ENCODE measurements at regions not wholly inside any gene's neighbourhood (a gene's known extent, or its start where the extent isn't known, plus 50 kb on each side); places are given as distances from the start of the nearest gene placed in this dataset.

DNA sequence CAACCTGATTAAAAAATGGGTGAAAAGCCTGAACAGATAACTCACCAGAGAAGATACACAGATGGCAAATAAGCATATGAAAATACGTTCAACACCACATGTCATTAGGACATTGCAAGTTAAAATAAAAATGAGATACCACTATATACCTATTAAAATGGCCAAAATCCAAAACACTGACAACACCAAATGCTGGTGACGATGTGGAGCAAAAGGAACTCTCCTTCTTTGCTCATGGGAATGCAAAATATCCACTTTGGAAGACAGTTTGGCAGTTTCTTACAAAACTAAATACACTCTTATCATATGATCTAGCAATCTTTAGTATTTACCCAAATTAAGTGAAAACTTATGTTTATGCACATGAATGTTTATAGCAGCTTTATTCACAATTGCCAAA lies 100.5 kb upstream of the ARID1B start:
- no peak for TF ChIP-seq GATA2 (IDR thresholded peaks at IDR 0.05; ENCODE audit: low read depth, low read length)
- no peak for TF ChIP-seq GATA3 (IDR thresholded peaks at IDR 0.05; ENCODE audit: low read depth, low read length)

DNA sequence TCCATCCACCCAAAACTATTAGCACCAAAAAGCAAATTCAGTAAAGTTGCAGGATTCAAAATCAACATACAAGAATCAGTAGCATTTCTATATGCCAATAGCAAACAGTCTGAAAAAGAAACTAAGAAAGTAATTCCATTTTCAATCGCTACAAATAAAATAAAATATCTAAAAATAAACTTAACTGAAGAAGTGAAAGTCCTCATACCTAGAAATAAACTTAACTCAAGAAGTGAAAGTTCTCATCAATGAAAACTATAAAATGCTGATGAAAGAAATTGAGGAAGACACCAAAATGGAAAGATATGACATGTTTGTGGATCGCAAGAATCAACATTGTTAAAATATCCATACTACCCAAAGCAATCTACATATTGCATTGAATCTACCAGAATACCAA lies 103.0 kb upstream of the ARID1B start:
- TF ChIP-seq GATA2 (IDR thresholded peaks at IDR 0.05; ENCODE audit: low read depth, low read length): no peak
- no peak for TF ChIP-seq GATA3 (IDR thresholded peaks at IDR 0.05; ENCODE audit: low read depth, low read length)

DNA sequence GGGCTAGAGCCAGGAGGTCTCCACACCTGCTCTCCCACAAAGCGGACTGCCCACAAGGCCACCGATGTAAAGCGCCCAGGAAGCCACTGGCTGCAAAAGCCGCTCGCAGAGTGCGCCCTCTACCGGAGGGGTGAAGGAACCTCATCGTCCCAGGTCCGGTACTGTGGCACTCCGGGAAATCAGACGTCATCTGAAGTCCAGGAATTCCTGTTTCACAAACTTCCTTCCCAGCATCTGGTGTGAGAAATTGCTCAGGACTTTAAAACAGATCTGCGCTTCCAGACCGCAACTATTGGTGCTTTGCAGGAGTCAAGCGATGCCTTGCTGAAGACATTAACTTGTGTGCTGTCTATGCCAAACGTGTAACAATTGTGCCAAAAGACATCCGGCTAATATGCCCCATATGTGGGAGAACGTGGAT lies 115.1 kb upstream of the ARID1B start:
- TF ChIP-seq GATA2 (IDR thresholded peaks at IDR 0.05; ENCODE audit: low read depth, low read length) (no peak), GATA3 (IDR thresholded peaks at IDR 0.05; ENCODE audit: low read depth, low read length) (no peak)

DNA sequence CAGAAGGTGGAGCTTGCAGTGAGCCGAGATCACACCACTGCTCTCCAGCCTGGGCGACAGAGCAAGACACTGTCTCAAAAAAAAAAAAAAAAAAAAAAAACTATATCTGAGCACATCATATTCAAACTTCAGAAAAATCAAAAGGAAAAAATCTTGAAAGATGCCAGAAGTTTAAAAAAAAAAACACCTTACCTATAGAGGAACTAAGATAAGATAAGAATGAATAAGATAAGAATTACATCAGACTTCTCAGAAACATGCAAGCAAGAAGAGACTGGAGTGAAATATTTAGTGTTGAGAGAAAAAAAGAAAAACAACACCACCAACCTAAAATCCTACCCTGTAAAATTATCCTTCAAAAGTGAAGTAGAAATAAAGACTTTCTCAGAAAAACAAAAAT lies 116.8 kb upstream of the ARID1B start:
- no peak for TF ChIP-seq GATA3 (IDR thresholded peaks at IDR 0.05; ENCODE audit: low read depth, low read length)

DNA sequence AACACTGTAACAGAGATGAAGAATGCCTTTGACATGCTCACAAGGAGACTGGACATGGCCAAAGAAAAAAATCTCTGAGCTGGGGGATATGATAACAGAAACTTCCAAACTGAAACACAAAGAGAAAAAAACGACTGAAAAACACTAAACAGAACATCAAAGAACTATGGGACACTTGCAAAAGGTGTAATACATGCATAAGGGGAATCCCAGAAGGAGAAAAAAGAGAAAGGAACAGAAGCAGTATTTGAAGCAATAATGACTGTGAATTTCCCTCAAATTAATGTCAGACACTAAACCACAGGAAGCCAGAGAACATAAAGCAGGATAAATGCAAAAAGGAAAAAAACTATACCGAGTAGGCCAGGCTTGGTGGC lies 117.4 kb upstream of the ARID1B start:
- TF ChIP-seq GATA2 (IDR thresholded peaks at IDR 0.05; ENCODE audit: low read depth, low read length) (no peak), GATA3 (IDR thresholded peaks at IDR 0.05; ENCODE audit: low read depth, low read length) (no peak)

DNA sequence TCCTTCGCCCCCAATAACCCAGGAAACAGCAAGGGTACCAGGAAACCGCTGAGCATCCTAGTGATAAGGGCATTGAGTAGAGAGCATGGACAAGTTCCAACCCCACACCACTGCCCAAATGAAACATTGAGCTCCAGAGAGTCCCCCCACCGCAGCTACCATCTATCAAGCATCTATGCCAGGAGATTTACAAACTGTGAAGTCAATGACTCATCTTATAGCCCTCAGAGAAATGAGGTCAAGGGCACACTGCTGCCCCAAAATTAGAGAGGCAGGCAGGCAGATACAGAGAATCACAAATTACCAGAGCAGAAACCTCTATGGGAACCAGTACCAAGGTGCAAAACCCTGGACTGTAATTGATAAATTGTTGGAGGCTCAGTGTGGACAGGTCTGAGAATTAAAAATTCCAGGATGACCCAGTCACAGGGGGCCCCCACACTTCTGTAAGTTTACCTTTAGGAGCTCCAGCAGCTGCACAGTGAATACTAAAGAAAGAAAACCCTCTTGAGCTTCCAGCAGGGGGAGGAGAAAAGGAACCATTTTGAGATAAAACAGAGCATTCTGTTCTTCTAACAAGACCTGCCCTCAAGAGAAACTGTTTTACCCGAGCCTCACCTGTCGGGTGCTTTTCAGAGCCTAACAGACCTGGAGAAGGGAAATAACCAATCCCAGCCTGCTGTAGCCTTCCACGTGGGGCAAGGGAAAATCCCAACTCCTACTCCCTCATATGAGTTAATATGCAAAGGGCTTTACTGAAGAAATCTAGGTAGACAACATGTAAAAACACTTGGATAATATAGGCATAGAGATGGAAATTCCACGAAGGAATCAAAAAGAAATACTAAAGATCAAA lies 118.0 kb upstream of the ARID1B start:
- TF ChIP-seq GATA2 (IDR thresholded peaks at IDR 0.05; ENCODE audit: low read depth, low read length) (no peak), GATA3 (IDR thresholded peaks at IDR 0.05; ENCODE audit: low read depth, low read length) (no peak)

DNA sequence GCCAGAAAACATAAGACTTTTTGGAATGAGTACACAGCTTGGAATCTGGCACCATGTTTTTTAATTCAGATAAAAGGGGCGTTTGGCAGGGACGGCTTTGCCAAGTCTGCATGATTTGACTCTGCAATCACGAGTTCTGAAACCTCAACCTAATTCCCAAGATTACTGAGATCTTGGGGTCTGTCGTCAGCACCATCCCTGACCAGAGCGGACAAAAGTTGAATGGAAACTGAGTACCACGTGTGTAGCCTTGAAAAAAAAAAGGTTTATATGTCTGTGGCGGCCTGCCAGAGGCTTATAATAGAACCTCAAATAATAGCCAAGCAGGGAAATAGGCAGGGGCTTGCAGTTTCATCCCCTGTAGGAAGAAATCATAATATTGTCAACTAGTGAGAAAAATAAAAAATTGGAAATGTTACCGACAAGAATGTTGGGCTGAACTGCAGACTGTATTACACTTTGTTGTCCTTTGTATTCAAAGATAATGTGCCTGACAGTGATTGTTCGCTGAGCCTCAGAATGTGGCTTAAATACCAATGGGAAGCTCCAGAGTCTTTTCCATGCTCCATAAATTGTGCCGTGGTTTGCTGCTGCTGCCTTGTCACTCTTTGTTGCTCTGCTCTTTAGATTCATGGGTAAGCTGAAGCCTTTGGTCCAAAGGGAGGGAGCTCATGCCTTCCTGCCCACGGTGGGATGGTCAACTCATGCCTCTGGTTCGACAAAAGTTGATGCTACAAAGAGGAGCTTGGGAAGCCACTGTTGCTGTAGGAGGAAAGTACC lies 118.8 kb upstream of the ARID1B start:
- TF ChIP-seq GATA2 (IDR thresholded peaks at IDR 0.05; ENCODE audit: low read depth, low read length): no peak
- TF ChIP-seq GATA3 (IDR thresholded peaks at IDR 0.05; ENCODE audit: low read depth, low read length): no peak

DNA sequence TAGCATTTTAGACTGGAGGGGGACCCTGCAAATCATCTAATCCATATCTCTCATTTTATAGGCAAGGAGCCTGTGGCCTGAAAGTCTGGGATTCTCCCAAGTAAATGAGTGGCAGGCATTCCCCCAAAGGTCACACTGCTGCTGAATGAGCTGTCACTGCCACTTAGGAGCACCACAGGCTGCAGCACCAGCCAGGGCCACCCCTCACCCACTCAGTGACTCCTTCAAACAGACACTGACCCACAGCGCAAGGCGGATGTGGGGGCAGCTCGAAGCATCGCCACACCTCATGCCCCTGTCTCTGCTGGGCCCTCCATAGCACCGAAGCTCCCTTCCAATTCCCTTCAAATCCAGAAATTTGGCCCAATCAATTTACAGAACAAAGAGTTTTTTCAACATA lies 119.9 kb upstream of the ARID1B start:
- no peak for TF ChIP-seq GATA3 (IDR thresholded peaks at IDR 0.05; ENCODE audit: low read depth, low read length)
- no peak for TF ChIP-seq GATA2 (IDR thresholded peaks at IDR 0.05; ENCODE audit: low read depth, low read length)

DNA sequence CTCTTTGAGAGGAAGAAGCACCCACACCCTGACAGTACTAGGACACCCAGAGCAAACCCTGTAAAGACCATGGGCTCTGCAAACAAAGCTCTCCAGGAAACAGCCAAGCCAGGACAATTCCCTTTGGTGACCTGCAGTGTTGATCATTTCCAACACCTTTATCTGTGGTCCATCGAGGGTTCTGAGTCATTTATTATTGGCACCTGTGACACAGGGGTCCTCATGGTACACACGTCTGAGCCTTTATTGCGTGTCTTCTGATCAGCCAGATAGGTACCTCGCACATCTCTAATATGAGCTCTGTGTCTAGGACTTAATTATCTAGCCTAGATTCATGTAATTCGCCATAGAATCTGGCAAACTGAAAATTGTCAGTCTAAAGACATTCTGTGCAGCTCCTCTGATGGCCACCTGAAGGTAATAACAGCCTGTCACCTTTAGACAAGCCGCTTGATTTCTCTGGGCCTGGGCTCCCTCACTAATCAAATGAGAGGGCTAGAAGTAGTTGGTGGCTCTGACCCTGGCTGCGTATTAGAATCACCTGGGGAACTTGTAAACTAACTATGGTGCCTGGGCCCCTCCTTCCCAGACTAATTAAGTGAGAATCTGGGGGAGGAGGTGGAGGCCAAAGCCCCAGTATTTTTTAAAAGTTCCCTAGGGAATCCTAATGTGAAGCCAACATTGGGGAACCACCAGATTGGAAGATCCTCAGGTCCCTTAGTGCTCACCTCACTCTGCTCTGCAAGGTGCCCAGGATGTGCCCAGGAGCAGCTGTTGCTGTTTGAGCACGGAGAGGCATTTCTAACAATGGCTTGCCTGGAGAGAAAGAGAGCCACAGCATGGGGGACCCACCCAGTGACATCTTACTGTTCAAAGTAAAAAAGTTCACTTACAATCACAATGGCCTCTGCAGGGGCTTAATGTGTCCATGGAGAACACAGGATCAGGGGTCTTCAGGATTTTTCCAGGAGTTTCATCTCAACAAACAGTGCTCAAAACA lies 122.0 kb upstream of the ARID1B start:
- TF ChIP-seq GATA2 (IDR thresholded peaks at IDR 0.05; ENCODE audit: low read depth, low read length) (no peak), GATA3 (IDR thresholded peaks at IDR 0.05; ENCODE audit: low read depth, low read length) (no peak)

DNA sequence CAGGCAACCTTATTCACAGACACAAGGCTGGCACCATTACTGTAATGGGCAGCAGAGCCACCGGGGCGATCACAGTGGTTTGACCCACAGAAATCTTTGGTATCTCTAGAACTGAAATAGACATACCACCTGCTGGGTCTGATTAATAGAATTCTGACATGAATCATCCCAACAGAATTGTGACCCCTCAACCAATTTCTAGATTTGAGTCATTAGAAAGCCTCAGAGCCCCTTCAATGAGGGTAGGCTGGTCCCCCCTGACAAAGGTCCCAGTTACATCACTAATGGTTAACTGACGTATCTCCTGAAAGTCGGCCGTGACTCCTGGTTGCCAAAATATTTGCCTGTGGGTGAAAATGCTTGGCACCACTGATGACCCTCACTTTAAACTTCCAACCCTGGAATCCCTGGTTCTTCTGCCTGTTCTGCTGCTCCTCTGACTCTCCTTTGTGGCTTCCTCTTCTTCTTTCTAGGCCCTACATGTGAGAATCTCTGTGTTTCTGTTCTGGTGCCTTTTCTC lies 124.9 kb upstream of the ARID1B start:
- TF ChIP-seq GATA3 (IDR thresholded peaks at IDR 0.05; ENCODE audit: low read depth, low read length): no peak
- TF ChIP-seq GATA2 (IDR thresholded peaks at IDR 0.05; ENCODE audit: low read depth, low read length): no peak

DNA sequence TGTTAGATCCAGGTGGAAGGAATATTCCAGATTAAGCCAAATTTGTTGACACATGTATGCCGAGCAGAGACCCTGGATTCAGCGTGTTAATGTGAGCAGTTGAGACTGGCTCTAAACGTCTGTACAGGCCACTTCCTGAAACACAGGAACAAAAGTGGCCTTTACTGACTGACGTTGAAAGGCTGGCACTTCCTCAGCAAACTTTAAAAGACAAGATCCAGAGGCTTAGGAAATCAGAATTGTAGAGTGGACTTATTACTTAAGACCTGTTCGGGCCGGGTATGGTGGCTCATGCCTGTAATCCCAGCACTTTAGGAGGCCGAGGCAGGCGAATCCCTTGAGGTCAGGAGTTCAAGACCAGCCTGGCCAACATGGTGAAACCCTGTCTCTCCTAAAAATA lies 125.7 kb upstream of the ARID1B start:
- TF ChIP-seq GATA3 (IDR thresholded peaks at IDR 0.05; ENCODE audit: low read depth, low read length): no peak
- TF ChIP-seq GATA2 (IDR thresholded peaks at IDR 0.05; ENCODE audit: low read depth, low read length): no peak

DNA sequence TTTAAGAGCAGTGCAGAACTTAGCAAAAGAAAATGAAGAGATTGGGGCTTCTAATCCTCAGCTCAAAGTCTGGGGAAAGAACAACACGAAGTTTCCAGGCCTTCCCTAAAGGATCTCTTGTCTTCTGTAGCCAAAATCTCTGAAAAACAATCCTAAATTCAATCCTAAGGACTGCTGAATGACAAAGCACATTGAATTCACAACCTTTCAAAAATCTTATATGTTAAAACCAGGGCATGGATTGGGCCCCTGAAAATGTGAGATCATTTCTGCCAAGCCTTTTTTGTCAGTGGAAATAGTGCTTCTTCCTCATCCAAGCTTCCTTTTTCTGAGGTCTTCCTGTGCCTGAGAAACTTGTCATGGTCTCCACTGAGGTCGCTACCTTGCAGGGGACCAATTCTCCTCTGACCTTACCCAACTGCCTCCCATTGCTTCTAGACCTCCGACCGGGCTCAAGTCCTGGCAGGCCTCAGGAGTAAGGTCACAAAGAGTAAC lies 126.2 kb upstream of the ARID1B start:
- TF ChIP-seq GATA2 (IDR thresholded peaks at IDR 0.05; ENCODE audit: low read depth, low read length): no peak
- no peak for TF ChIP-seq GATA3 (IDR thresholded peaks at IDR 0.05; ENCODE audit: low read depth, low read length)

DNA sequence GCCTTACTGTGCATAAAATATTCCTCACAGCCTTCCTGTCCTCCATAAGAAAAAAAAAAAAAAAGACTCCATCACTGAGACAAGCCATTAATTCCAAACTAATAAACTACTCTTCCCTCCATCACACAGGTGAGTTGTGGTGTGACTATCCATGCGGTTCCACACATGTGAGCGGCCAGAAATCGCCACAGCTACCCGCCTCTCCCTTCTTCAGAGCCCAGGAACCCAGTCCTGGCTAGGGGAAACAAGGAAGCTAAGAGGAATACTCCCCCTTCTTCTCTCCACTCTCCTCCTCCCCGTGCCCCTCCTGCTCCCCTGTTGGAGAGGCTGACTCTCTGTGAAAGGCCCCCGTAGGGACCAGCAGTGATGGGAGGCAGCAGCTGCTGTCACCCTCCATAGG lies 128.6 kb upstream of the ARID1B start:
- TF ChIP-seq GATA3 (IDR thresholded peaks at IDR 0.05; ENCODE audit: low read depth, low read length): no peak
- TF ChIP-seq GATA2 (IDR thresholded peaks at IDR 0.05; ENCODE audit: low read depth, low read length): no peak
